ENCODE measurements at regions not wholly inside any gene's neighbourhood (a gene's known extent, or its start where the extent isn't known, plus 50 kb on each side); places are given as distances from the start of the nearest gene placed in this dataset.
"Not testable (repeated sequence)": the region's sequence is repeated elsewhere in the genome, so short reads cannot be mapped to it uniquely, and the experiment has no call there.

- in situ Hi-C loops (cut with HindIII; ENCODE audit: low sequenced_read_pairs): not testable (repeated sequence)
These were observed 160.3 kb upstream of the ZNF184 start for GRCh38 chr6:27633221-27633688.

- in situ Hi-C loops (cut with HindIII; ENCODE audit: low sequenced_read_pairs): no loop called here
These were observed 158.7 kb upstream of the ZNF184 start for GRCh38 chr6:27631609-27631916.

GRCh38 chr6:27630727-27631608, 158.1 kb upstream of the ZNF184 start:
- in situ Hi-C loops (cut with HindIII; ENCODE audit: low sequenced_read_pairs): no loop called here

- in situ Hi-C loops (cut with HindIII; ENCODE audit: low sequenced_read_pairs): no loop called here
These were observed 151.9 kb upstream of the ZNF184 start for GRCh38 chr6:27624694-27625262.

GRCh38 chr6:27623103-27623502, 150.2 kb upstream of the ZNF184 start:
- in situ Hi-C loops (cut with HindIII; ENCODE audit: low sequenced_read_pairs): no loop called here

GRCh38 chr6:27619436-27619835, 146.5 kb upstream of the ZNF184 start:
- in situ Hi-C loops (cut with HindIII; ENCODE audit: low sequenced_read_pairs): no loop called here

- in situ Hi-C loops (cut with HindIII; ENCODE audit: low sequenced_read_pairs): no loop called here
These were observed 145.1 kb upstream of the ZNF184 start for GRCh38 chr6:27617700-27618689.

- in situ Hi-C loops (cut with HindIII; ENCODE audit: low sequenced_read_pairs): no loop called here
These were observed 144.3 kb upstream of the ZNF184 start for GRCh38 chr6:27617046-27617687.

- in situ Hi-C loops (cut with HindIII; ENCODE audit: low sequenced_read_pairs): no loop called here
These were observed 143.6 kb upstream of the ZNF184 start for GRCh38 chr6:27616328-27617045.

GRCh38 chr6:27611451-27611850, 138.5 kb upstream of the ZNF184 start:
- in situ Hi-C loops (cut with HindIII; ENCODE audit: low sequenced_read_pairs): no loop called here

- in situ Hi-C loops (cut with HindIII; ENCODE audit: low sequenced_read_pairs): loop anchor here (10.0 kb wide), 1 partner anchor 314 kb away; no protein-coding TSS in a partner anchor
These were observed 136.3 kb upstream of the ZNF184 start for GRCh38 chr6:27608916-27609883.

- in situ Hi-C loops (cut with HindIII; ENCODE audit: low sequenced_read_pairs): loop anchor here (10.0 kb wide), 1 partner anchor 311 kb away; no protein-coding TSS in a partner anchor
These were observed 132.8 kb upstream of the ZNF184 start for GRCh38 chr6:27605401-27606342.

- in situ Hi-C loops (cut with HindIII; ENCODE audit: low sequenced_read_pairs): loop anchor here (10.0 kb wide), 1 partner anchor 310 kb away; no protein-coding TSS in a partner anchor
These were observed 132.1 kb upstream of the ZNF184 start for GRCh38 chr6:27604986-27605385.

GRCh38 chr6:27601668-27602254, 128.9 kb upstream of the ZNF184 start:
- in situ Hi-C loops (cut with HindIII; ENCODE audit: low sequenced_read_pairs): loop anchor here (10.0 kb wide), 1 partner anchor 307 kb away; no protein-coding TSS in a partner anchor

- in situ Hi-C loops (cut with HindIII; ENCODE audit: low sequenced_read_pairs): loop anchor here (10.0 kb wide), 1 partner anchor 305 kb away; no protein-coding TSS in a partner anchor
These were observed 127.1 kb upstream of the ZNF184 start for GRCh38 chr6:27599859-27600532.

- in situ Hi-C loops (cut with HindIII; ENCODE audit: low sequenced_read_pairs): not testable (repeated sequence)
These were observed 124.2 kb upstream of the ZNF184 start for GRCh38 chr6:27597031-27597567.
